Dedifferentiated amniotic fluid mesenchymal stem cell (primary cell): ENCODE measurements at regions not wholly inside any gene's neighbourhood (a gene's known extent, or its start where the extent isn't known, plus 50 kb on each side); places are given as distances from the start of the nearest gene placed in this dataset.

Source experiments
- DNase-seq: peaks from one replicate; pipeline ENCODE4 v3.0.0-alpha.2; 2016; ENCODE audit errors: extremely low spot score

GRCh38 chr7:84328571-84328970 is 134.0 kb upstream of the SEMA3A start:
- DNase-seq = no peak

GRCh38 chr7:84324136-84324630 is 129.6 kb upstream of the SEMA3A start:
- DNase-seq = no peak

GRCh38 chr7:84317536-84317935 is 122.9 kb upstream of the SEMA3A start:
- peak; percentile 51 for DNase-seq

GRCh38 chr7:84314263-84314662 is 119.7 kb upstream of the SEMA3A start:
- DNase-seq = no peak

GRCh38 chr7:84304407-84304806 is 109.8 kb upstream of the SEMA3A start:
- no peak for DNase-seq

GRCh38 chr7:84302949-84303348 is 108.4 kb upstream of the SEMA3A start:
- no peak for DNase-seq

GRCh38 chr7:84297616-84298015 is 103.0 kb upstream of the SEMA3A start:
- DNase-seq = peak; percentile 30

- peak; percentile 32 for DNase-seq
Measured at GRCh38 chr7:84294847-84295455, 100.4 kb upstream of the SEMA3A start.

- no peak for DNase-seq
Measured at GRCh38 chr7:84294391-84294790, 99.8 kb upstream of the SEMA3A start.

GRCh38 chr7:84291756-84292155 is 97.2 kb upstream of the SEMA3A start:
- DNase-seq = no peak

- no peak for DNase-seq
Measured at GRCh38 chr7:84283798-84284197, 89.2 kb upstream of the SEMA3A start.

GRCh38 chr7:84281518-84281917 is 86.9 kb upstream of the SEMA3A start:
- DNase-seq = no peak

GRCh38 chr7:84277628-84278224 is 83.1 kb upstream of the SEMA3A start:
- no peak for DNase-seq

- DNase-seq = peak; percentile 55
Measured at GRCh38 chr7:84274029-84274638, 79.5 kb upstream of the SEMA3A start.

- DNase-seq = peak; percentile 31
Measured at GRCh38 chr7:84271543-84271942, 77.0 kb upstream of the SEMA3A start.

GRCh38 chr7:84264396-84264795 is 69.8 kb upstream of the SEMA3A start:
- peak; percentile 28 for DNase-seq

GRCh38 chr7:84263106-84263505 is 68.5 kb upstream of the SEMA3A start:
- no peak for DNase-seq

- DNase-seq = no peak
Measured at GRCh38 chr7:84261509-84261908, 66.9 kb upstream of the SEMA3A start.

GRCh38 chr7:84258628-84259027 is 64.0 kb upstream of the SEMA3A start:
- DNase-seq = peak; percentile 37

GRCh38 chr7:84256571-84256971 is 62.0 kb upstream of the SEMA3A start:
- DNase-seq = no peak

GRCh38 chr7:84251277-84251781 is 56.7 kb upstream of the SEMA3A start:
- DNase-seq = peak; percentile 76

GRCh38 chr7:84250452-84250851 is 55.9 kb upstream of the SEMA3A start:
- DNase-seq = no peak

GRCh38 chr7:84249656-84250055 is 55.1 kb upstream of the SEMA3A start:
- no peak for DNase-seq
